HepG2 (cell line): ENCODE measurements at regions not wholly inside any gene's neighbourhood (a gene's known extent, or its start where the extent isn't known, plus 50 kb on each side); places are given as distances from the start of the nearest gene placed in this dataset.

ENCODE experiments used
- ATAC-seq: fragments of 200-7000 bp; cut with Tn5 transposase; 3 replicates; pipeline ENCODE4 v1.9.1; 2020; ENCODE audit warnings: mild to moderate bottlenecking, moderate library complexity
- BruUV-seq: library from RNA; stranded (reverse); fragments of 400-500 nt; replicated peaks from 2 replicates; lab custom pipeline; 2021; lab: Mats Ljungman, UMichigan
- CTCF ChIA-PET: fragments of 300-600 bp; formaldehyde crosslinking; extraction: SDS; loops from one replicate; lab custom pipeline; 2021; ENCODE audit warnings: low total read pairs, inconsistent platforms, low intra/inter-chr PET ratio; lab: Yijun Ruan, JAX
- POLR2A ChIA-PET: fragments of 350-600 bp; sonication (Branson Sonifier 250); formaldehyde crosslinking; loops from one replicate; lab custom pipeline; 2020; ENCODE audit warnings: antibody characterized with exemption, inconsistent platforms; lab: Yijun Ruan, JAX
- DNase-seq: peaks from one replicate; pipeline ENCODE4 v3.0.0-alpha.2; 2015; ENCODE audit warnings: low spot score
- FAIRE-seq: peaks from 3 replicates; lab custom pipeline; 2011; peaks lifted over from hg19 to GRCh38; lab: Jason Lieb, UNC
- H2AFZ ChIP-seq: one replicate; pipeline ENCODE4 v1.6.1; 2011; ENCODE audit warnings: low read length, inconsistent platforms
- H3K27ac ChIP-seq: fragments of 300-600 bp; 3 replicates; pipeline ENCODE4 v1.8.0; 2011; ENCODE audit warnings: mixed run types, mild to moderate bottlenecking, mixed read lengths, low read length, inconsistent platforms; ENCODE audit not compliant: insufficient read depth; ENCODE audit errors: extremely low read length
- H3K27me3 ChIP-seq, 2 experiments: fragments of 200-600 bp in 1 of 2; 2 replicates in 1 of 2; 3 replicates in 1 of 2; pipeline versions ENCODE4 v1.6.0 to v1.8.0; 2011; ENCODE audit warnings: low read length in 2 of 2, mild to moderate bottlenecking in 2 of 2, moderate library complexity in 2 of 2, inconsistent platforms in 1 of 2; ENCODE audit not compliant: insufficient read depth in 2 of 2, control insufficient read depth in 1 of 2
- H3K36me3 ChIP-seq, 2 experiments: fragments of 200-600 bp in 1 of 2; replicated peaks in 1 of 2; 2 replicates in 1 of 2; 3 replicates in 1 of 2; pipeline versions ENCODE4 v1.5.1 to v1.8.0; 2011; ENCODE audit warnings: low read length in 2 of 2, inconsistent platforms in 1 of 2; ENCODE audit not compliant: insufficient read depth in 2 of 2, control insufficient read depth in 1 of 2
- H3K4me1 ChIP-seq: 2 replicates; pipeline ENCODE4 v1.5.1; 2012; ENCODE audit warnings: low read length, inconsistent platforms; ENCODE audit not compliant: insufficient read depth
- H3K4me2 ChIP-seq: 2 replicates; pipeline ENCODE4 v1.6.0; 2011; ENCODE audit warnings: low read depth, low read length, inconsistent platforms
- H3K4me3 ChIP-seq, 3 experiments: fragments of 200-600 bp in 1 of 3; sonication (generic), shearing (Covaris generic) in 1 of 3; replicated peaks in 1 of 3; 2 replicates each; pipeline ENCODE4 v1.5.1; 2011 to 2016; ENCODE audit warnings: low read length in 3 of 3, inconsistent platforms in 2 of 3, low read depth in 2 of 3, mild to moderate bottlenecking in 2 of 3, control low read depth in 1 of 3, mixed read lengths in 1 of 3; ENCODE audit not compliant: insufficient read depth in 1 of 3
- H3K79me2 ChIP-seq: one replicate; pipeline ENCODE4 v1.6.1; 2011; ENCODE audit warnings: low read length, inconsistent platforms; ENCODE audit not compliant: insufficient read depth
- H3K9ac ChIP-seq: 2 replicates; pipeline ENCODE4 v1.6.0; 2011; ENCODE audit warnings: mild to moderate bottlenecking, low read depth, low read length, inconsistent platforms; ENCODE audit not compliant: insufficient read depth
- H3K9me3 ChIP-seq: 2 replicates; pipeline ENCODE4 v1.5.1; 2012; ENCODE audit warnings: mild to moderate bottlenecking, low read length
- H4K20me1 ChIP-seq: 2 replicates; pipeline ENCODE4 v1.6.0; 2011; ENCODE audit warnings: inconsistent platforms, mild to moderate bottlenecking, low read length, moderate library complexity; ENCODE audit not compliant: insufficient read depth
- ADNP ChIP-seq: sonication (generic); formaldehyde crosslinking; IDR thresholded peaks from 2 replicates; pipeline ENCODE4 v1.4.0; 2020; ENCODE audit warnings: missing genetic modification reagents
- CENPT ChIP-seq: sonication (generic); formaldehyde crosslinking; IDR thresholded peaks from 2 replicates; pipeline ENCODE4 v1.8.0; 2022; ENCODE audit warnings: low read depth, mild to moderate bottlenecking, moderate library complexity, missing genetic modification reagents
- GMEB1 ChIP-seq: sonication (generic); formaldehyde crosslinking; IDR thresholded peaks from 2 replicates; pipeline ENCODE4 v1.5.1; 2020; ENCODE audit warnings: missing genetic modification reagents, mild to moderate bottlenecking, borderline replicate concordance
- HIC2 ChIP-seq: sonication (generic); formaldehyde crosslinking; IDR thresholded peaks from 2 replicates; pipeline ENCODE4 v1.9.0; 2022; ENCODE audit warnings: low read depth, missing genetic modification reagents
- MIER2 ChIP-seq: IDR thresholded peaks from 2 replicates; pipeline ENCODE4 v1.6.1; 2016; ENCODE audit warnings: missing biosample characterization, missing genetic modification reagents
- STAT5B ChIP-seq: sonication (generic); formaldehyde crosslinking; IDR thresholded peaks from 2 replicates; pipeline ENCODE4 v1.4.0; 2020; ENCODE audit warnings: missing genetic modification reagents
- ZFP1 ChIP-seq: IDR thresholded peaks from 2 replicates; pipeline ENCODE4 v1.6.1; 2016
- ZKSCAN8 ChIP-seq: IDR thresholded peaks from 2 replicates; pipeline ENCODE4 v1.6.1; 2016; ENCODE audit warnings: borderline replicate concordance, missing genetic modification reagents, missing compliant biosample characterization
- ZNF274 ChIP-seq: sonication (generic); formaldehyde crosslinking; IDR thresholded peaks from 2 replicates; pipeline ENCODE4 v1.5.1; 2020; ENCODE audit warnings: mild to moderate bottlenecking, missing genetic modification reagents
- ZNF567 ChIP-seq: sonication (generic); formaldehyde crosslinking; IDR thresholded peaks from 2 replicates; pipeline ENCODE4 v1.8.1; 2023; ENCODE audit warnings: mild to moderate bottlenecking, missing genetic modification reagents, borderline replicate concordance
- ZNF768 ChIP-seq: sonication (generic); formaldehyde crosslinking; IDR thresholded peaks from 2 replicates; pipeline ENCODE4 v1.4.0; 2020; ENCODE audit warnings: missing genetic modification reagents
- ZNF850 ChIP-seq: sonication (generic); formaldehyde crosslinking; conservative IDR thresholded peaks from 2 replicates; pipeline ENCODE4 v1.9.0; 2021; ENCODE audit warnings: mild to moderate bottlenecking, missing genetic modification reagents
- WGBS: methylation state at CpG from one replicate; pipeline ENCODE4 v1.1.6; 2017; ENCODE audit warnings: low lambda C conversion rate; 5-methylcytosine and 5-hydroxymethylcytosine counted together
- in situ Hi-C: cut with HindIII; loops from 2 replicates; pipeline ENCODE4 v1.10.0; 2017; ENCODE audit warnings: low pct_unique_long_range_greater_than_20kb; ENCODE audit not compliant: extremely low pct_ligation_motif_present
- intact Hi-C: fragments of 100-400 bp; cut with micrococcal nuclease; formaldehyde crosslinking; loops from one replicate; pipeline ENCODE4 v1.10.0; 2022; ENCODE audit not compliant: unreplicated experiment

- Histone ChIP-seq H3K9me3 (no peaks in the 10 kb centered on the region), H2AFZ (no peak overlapping the region), H3K27ac (no peak overlapping the region), H4K20me1 (no peaks in the 10 kb centered on the region), H3K79me2 (no peaks in the 10 kb centered on the region), H3K36me3 (no peaks in the 10 kb centered on the region), H3K4me3 (no peak overlapping the region), H3K4me1 (no peaks in the 10 kb centered on the region), H3K9ac (no peak overlapping the region), H3K27me3 (no peaks in the 10 kb centered on the region), H3K4me2 (no peak overlapping the region)
- intact Hi-C loops: no loop called here
- ChIA-PET POLR2A (no interaction called here), CTCF (no interaction called here)
- 33% methylated on average over 3 of the region's 3 CpGs for WGBS
- in situ Hi-C loops: no loop called here
- ATAC-seq: no peak
- no peak for DNase-seq
- no TSS peak for BruUV-seq
- no peak for FAIRE-seq
- TF ChIP-seq STAT5B (no peak), ZNF768 (CRISPR knock-in tag) (no peak), GMEB1 (CRISPR knock-in tag) (no peak)
Measured at GRCh38 chr3:117722856-117723255, 1013.3 kb downstream of the TUSC7 start.

GRCh38 chr3:117723825-117724224 lies 1014.2 kb downstream of the TUSC7 start:
- Histone ChIP-seq H3K4me1 (no peaks in the 10 kb centered on the region), H3K4me2 (no peak overlapping the region), H2AFZ (no peak overlapping the region), H3K27me3 (no peaks in the 10 kb centered on the region), H4K20me1 (no peaks in the 10 kb centered on the region), H3K27ac (no peak overlapping the region), H3K36me3 (no peaks in the 10 kb centered on the region), H3K4me3 (no peak overlapping the region), H3K9me3 (no peaks in the 10 kb centered on the region), H3K9ac (no peak overlapping the region), H3K79me2 (no peaks in the 10 kb centered on the region)
- ChIA-PET CTCF (no interaction called here), POLR2A (no interaction called here)
- no TSS peak for BruUV-seq
- DNase-seq (no peak), ATAC-seq (no peak), FAIRE-seq (no peak)
- intact Hi-C loops: no loop called here
- 0% methylated on average over 3 of the region's 3 CpGs for WGBS
- in situ Hi-C loops: no loop called here
- TF ChIP-seq ZKSCAN8 (CRISPR knock-in tag) (no peak), ZNF274 (CRISPR knock-in tag) (no peak), ZNF850 (CRISPR knock-in tag) (no peak), ZNF567 (CRISPR knock-in tag) (no peak), MIER2 (no peak), CENPT (no peak), ADNP (CRISPR knock-in tag) (no peak), HIC2 (CRISPR knock-in tag) (no peak), ZFP1 (CRISPR knock-in tag) (no peak)
